ENCODE measurements at regions not wholly inside any gene's neighbourhood (a gene's known extent, or its start where the extent isn't known, plus 50 kb on each side); places are given as distances from the start of the nearest gene placed in this dataset.

GRCh38 chr10:44132361-44133289 is 252.3 kb downstream of the CXCL12 start:
- TF ChIP-seq REST (IDR thresholded peaks at IDR 0.05; ENCODE audit: insufficient read depth in 1 of 2, low read depth in 2 of 2, low read length in 2 of 2), result no peak
- no peak for TF ChIP-seq FOXP2 (optimal IDR thresholded peaks at IDR 0.05; ENCODE audit: borderline replicate concordance, extremely low read depth, extremely low read length, insufficient read depth)
- TF ChIP-seq POLR2AphosphoS5 (IDR thresholded peaks at IDR 0.05; ENCODE audit: low read depth, low read length), result no peak
- TF ChIP-seq TAF1 (IDR thresholded peaks at IDR 0.05; ENCODE audit: borderline replicate concordance, insufficient read depth, low read length), result no peak

- TF ChIP-seq POLR2AphosphoS5 (IDR thresholded peaks at IDR 0.05; ENCODE audit: low read depth, low read length) (no peak), REST (IDR thresholded peaks at IDR 0.05; ENCODE audit: insufficient read depth in 1 of 2, low read depth in 2 of 2, low read length in 2 of 2) (no peak), SIN3A (IDR thresholded peaks at IDR 0.05; ENCODE audit: borderline replicate concordance, insufficient read depth, low read length) (no peak), TAF1 (IDR thresholded peaks at IDR 0.05; ENCODE audit: borderline replicate concordance, insufficient read depth, low read length) (no peak), FOXP2 (optimal IDR thresholded peaks at IDR 0.05; ENCODE audit: borderline replicate concordance, extremely low read depth, extremely low read length, insufficient read depth) (no peak)
Measured at GRCh38 chr10:44126291-44126717, 258.6 kb downstream of the CXCL12 start.

- TF ChIP-seq FOXP2 (optimal IDR thresholded peaks at IDR 0.05; ENCODE audit: borderline replicate concordance, extremely low read depth, extremely low read length, insufficient read depth) (no peak), TAF1 (IDR thresholded peaks at IDR 0.05; ENCODE audit: borderline replicate concordance, insufficient read depth, low read length) (no peak)
Measured at GRCh38 chr10:44125879-44126278, 259.0 kb downstream of the CXCL12 start.

- TF ChIP-seq TAF1 (IDR thresholded peaks at IDR 0.05; ENCODE audit: borderline replicate concordance, insufficient read depth, low read length) (no peak), FOXP2 (optimal IDR thresholded peaks at IDR 0.05; ENCODE audit: borderline replicate concordance, extremely low read depth, extremely low read length, insufficient read depth) (no peak), SIN3A (IDR thresholded peaks at IDR 0.05; ENCODE audit: borderline replicate concordance, insufficient read depth, low read length) (no peak), REST (IDR thresholded peaks at IDR 0.05; ENCODE audit: insufficient read depth in 1 of 2, low read depth in 2 of 2, low read length in 2 of 2) (no peak), POLR2AphosphoS5 (IDR thresholded peaks at IDR 0.05; ENCODE audit: low read depth, low read length) (no peak)
Measured at GRCh38 chr10:44118500-44118899, 266.4 kb downstream of the CXCL12 start.

- TF ChIP-seq POLR2AphosphoS5 (IDR thresholded peaks at IDR 0.05; ENCODE audit: low read depth, low read length), result no peak
- no peak for TF ChIP-seq FOXP2 (optimal IDR thresholded peaks at IDR 0.05; ENCODE audit: borderline replicate concordance, extremely low read depth, extremely low read length, insufficient read depth)
- TF ChIP-seq REST (IDR thresholded peaks at IDR 0.05; ENCODE audit: insufficient read depth in 1 of 2, low read depth in 2 of 2, low read length in 2 of 2), result no peak
- no peak for TF ChIP-seq TAF1 (IDR thresholded peaks at IDR 0.05; ENCODE audit: borderline replicate concordance, insufficient read depth, low read length)
- TF ChIP-seq SIN3A (IDR thresholded peaks at IDR 0.05; ENCODE audit: borderline replicate concordance, insufficient read depth, low read length), result no peak
Measured at GRCh38 chr10:44116474-44116873, 268.4 kb downstream of the CXCL12 start.
